ENCODE measurements at regions not wholly inside any gene's neighbourhood (a gene's known extent, or its start where the extent isn't known, plus 50 kb on each side); places are given as distances from the start of the nearest gene placed in this dataset.

- no peak for DNase-seq
These were observed 60.3 kb upstream of the IQSEC1 start for GRCh38 chr3:13133471-13133981.

GRCh38 chr3:13132731-13133410 lies 59.6 kb upstream of the IQSEC1 start:
- no peak for DNase-seq

- no peak for DNase-seq
These were observed 59.1 kb upstream of the IQSEC1 start for GRCh38 chr3:13132281-13132680.

- no peak for DNase-seq
These were observed 57.4 kb upstream of the IQSEC1 start for GRCh38 chr3:13130464-13131193.

- DNase-seq, result no peak
These were observed 52.1 kb upstream of the IQSEC1 start for GRCh38 chr3:13125092-13126015.

GRCh38 chr3:13124631-13125030 lies 51.4 kb upstream of the IQSEC1 start:
- no peak for DNase-seq

- DNase-seq, result no peak
These were observed 50.5 kb upstream of the IQSEC1 start for GRCh38 chr3:13123765-13124164.

- DNase-seq, result no peak
These were observed 49.9 kb upstream of the IQSEC1 start for GRCh38 chr3:13123013-13123654.

All from left hindlimb (tissue), 1 donor.